ENCODE measurements at regions not wholly inside any gene's neighbourhood (a gene's known extent, or its start where the extent isn't known, plus 50 kb on each side); places are given as distances from the start of the nearest gene placed in this dataset.
"Not testable (repeated sequence)": the region's sequence is repeated elsewhere in the genome, so short reads cannot be mapped to it uniquely, and the experiment has no call there.

DNA sequence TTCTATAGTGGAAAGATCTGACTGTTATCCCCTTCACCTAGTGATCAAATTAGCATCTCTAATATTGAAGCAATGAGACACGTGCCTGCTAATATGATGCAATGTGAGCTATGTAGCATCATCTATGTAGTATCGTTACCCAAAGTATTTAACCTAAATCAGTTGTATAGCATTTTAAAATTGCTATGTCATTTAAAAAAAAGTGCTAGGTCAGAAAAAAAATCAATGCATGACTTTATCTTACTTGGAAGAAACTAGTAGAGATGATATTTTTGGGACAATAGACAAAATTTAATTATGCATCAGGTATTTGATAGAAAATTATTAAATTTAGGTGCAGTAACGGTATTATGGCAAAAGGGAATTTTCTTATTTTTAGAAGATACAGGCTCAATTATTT is 157.3 kb downstream of the CCDC71L start (continued):
- TF ChIP-seq, protein P1, sequence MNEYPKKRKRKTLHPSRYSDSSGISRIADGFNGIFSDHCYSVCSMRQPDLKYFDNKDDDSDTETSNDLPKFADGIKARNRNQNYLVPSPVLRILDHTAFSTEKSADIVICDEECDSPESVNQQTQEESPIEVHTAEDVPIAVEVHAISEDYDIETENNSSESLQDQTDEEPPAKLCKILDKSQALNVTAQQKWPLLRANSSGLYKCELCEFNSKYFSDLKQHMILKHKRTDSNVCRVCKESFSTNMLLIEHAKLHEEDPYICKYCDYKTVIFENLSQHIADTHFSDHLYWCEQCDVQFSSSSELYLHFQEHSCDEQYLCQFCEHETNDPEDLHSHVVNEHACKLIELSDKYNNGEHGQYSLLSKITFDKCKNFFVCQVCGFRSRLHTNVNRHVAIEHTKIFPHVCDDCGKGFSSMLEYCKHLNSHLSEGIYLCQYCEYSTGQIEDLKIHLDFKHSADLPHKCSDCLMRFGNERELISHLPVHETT (tag by site-specific recombination; IDR thresholded peaks at IDR 0.05), result no peak
- no peak for TF ChIP-seq MEIS1 (CRISPR knock-in tag; IDR thresholded peaks at IDR 0.05; ENCODE audit: borderline replicate concordance)

DNA sequence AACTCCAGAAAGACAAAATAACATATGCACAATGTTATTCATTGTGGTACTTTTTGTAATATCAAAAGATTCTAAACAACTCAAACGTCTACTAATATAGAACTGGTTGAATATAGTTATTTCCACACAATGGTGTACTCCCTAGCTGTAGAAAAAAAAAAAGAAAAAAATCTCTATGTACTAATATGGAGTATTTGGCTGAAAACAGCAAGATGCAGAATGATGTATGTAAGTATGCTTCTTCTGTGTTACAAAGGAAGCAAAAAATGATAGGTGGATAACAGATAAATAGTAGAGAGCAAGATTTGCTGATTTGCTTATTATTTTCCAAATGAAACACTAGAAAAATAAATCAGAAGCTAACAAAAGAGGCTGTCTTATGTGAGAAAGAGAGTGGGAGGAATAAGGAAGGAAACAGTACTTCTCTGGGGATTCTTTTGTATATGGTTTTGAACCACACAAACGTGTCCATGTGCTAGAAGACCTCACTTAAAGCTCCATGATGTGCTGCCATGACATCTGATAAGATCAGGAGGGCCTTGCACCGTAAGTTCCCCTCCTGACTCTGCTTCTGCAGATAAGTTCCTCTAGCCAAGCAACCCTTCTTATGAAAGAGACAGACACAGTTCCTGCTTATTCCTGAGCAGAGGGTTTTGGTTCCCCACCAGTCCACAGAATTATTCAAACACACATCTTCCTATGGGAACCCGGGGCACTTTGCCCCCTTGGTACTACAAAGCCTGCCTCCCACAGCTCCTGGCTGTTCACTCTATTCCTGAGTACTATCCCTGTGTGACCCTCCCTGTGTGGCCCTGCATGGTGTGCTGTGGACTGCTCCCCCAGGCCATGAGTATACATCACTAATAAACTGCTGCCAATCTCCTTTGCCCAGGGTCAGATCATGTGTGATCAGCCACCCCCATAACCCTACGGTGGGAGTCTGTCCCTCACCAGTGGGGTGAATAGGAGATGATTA is 159.1 kb downstream of the CCDC71L start:
- Histone ChIP-seq H3K4me3 (ENCODE audit: low read depth, low read length) (no peak overlapping the region), H3K4me1 (ENCODE audit: control insufficient read depth, insufficient read depth, low read length) (no peaks in the 10 kb centered on the region), H3K27ac (ENCODE audit: extremely low read depth, low read depth, low read length) (no peak overlapping the region), H3K36me3 (ENCODE audit: control insufficient read depth in 2 of 2, insufficient read depth in 1 of 2, low read length in 2 of 2) (no peaks in the 10 kb centered on the region), H3K9me3 (ENCODE audit: control insufficient read depth, insufficient read depth, low read depth, low read length) (no peaks in the 10 kb centered on the region)
- ChIA-PET CTCF (interaction anchor here (0.7 kb wide), 1 partner anchor 44 kb away, joined by 3 read pairs; no protein-coding TSS in a partner anchor), POLR2A (no interaction called here)
- TF ChIP-seq GLIS1 (tag by site-specific recombination; IDR thresholded peaks at IDR 0.05), result peak; percentile 56
- no peak for TF ChIP-seq ZBTB20 (tag by site-specific recombination; IDR thresholded peaks at IDR 0.05)

DNA sequence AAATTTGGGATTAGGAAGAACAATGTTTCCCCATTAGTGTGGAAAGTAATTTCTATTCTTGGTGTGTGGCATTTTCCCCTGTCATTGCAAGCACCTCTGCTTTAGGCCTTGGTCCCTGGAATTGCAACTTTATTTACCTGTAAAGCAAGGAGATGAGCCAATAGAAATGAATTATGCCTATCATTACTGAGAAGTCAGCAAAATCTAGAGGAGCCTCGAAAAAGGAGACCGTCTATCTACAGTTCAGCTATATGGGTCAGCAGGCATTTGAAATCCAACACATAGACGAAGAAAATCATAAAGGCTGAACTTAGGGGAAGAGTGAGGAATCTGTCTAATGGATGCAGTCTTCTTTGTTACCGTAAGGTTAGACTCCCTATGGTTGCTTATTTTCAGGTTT is 161.1 kb downstream of the CCDC71L start:
- ChIA-PET CTCF (no interaction called here), POLR2A (no interaction called here)
- Histone ChIP-seq H3K36me3 (ENCODE audit: control insufficient read depth in 2 of 2, insufficient read depth in 1 of 2, low read length in 2 of 2) (no peaks in the 10 kb centered on the region), H3K4me1 (ENCODE audit: control insufficient read depth, insufficient read depth, low read length) (no peaks in the 10 kb centered on the region), H3K4me3 (ENCODE audit: low read depth, low read length) (no peak overlapping the region), H3K9me3 (ENCODE audit: control insufficient read depth, insufficient read depth, low read depth, low read length) (no peaks in the 10 kb centered on the region), H3K27ac (ENCODE audit: extremely low read depth, low read depth, low read length) (no peak overlapping the region)
- TF ChIP-seq ZNF600 (tag by site-specific recombination; IDR thresholded peaks at IDR 0.05) (no peak), ZNF596 (tag by site-specific recombination; IDR thresholded peaks at IDR 0.05) (no peak), ZNF324 (tag by site-specific recombination; IDR thresholded peaks at IDR 0.05) (no peak), SP2 (tag by site-specific recombination; IDR thresholded peaks at IDR 0.05) (no peak), ZNF174 (tag by site-specific recombination; IDR thresholded peaks at IDR 0.05) (no peak)

DNA sequence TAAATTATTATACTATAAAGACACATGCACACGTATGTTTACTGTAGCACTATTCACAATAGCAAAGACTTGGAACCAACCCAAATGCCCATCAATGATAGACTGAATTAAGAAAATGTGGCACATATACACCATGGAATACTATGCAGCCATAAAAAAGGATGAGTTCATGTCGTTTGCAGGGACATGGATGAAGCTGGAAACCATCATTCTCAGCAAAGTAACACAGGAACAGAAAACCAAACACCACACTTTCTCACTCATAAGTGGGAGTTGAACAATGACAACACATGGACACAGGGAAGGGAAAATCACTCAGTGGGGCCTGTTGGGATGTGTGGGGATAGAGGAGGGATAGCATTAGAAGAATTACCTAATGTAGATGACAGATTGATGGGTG is 163.0 kb downstream of the CCDC71L start:
- H3K4me1 ChIP-seq (ENCODE audit: control insufficient read depth, insufficient read depth, low read length); H3K27ac ChIP-seq (ENCODE audit: extremely low read depth, low read depth, low read length); CTCF ChIA-PET; POLR2A ChIA-PET; H3K36me3 ChIP-seq (ENCODE audit: control insufficient read depth in 2 of 2, insufficient read depth in 1 of 2, low read length in 2 of 2); H3K9me3 ChIP-seq (ENCODE audit: control insufficient read depth, insufficient read depth, low read depth, low read length); H3K4me3 ChIP-seq (ENCODE audit: low read depth, low read length): not testable (repeated sequence)
- 0 out of 2 replicates have a peak, but pooled peaks have one; percentile 12 for TF ChIP-seq ZNF146 (tag by site-specific recombination; IDR thresholded peaks at IDR 0.05)

DNA sequence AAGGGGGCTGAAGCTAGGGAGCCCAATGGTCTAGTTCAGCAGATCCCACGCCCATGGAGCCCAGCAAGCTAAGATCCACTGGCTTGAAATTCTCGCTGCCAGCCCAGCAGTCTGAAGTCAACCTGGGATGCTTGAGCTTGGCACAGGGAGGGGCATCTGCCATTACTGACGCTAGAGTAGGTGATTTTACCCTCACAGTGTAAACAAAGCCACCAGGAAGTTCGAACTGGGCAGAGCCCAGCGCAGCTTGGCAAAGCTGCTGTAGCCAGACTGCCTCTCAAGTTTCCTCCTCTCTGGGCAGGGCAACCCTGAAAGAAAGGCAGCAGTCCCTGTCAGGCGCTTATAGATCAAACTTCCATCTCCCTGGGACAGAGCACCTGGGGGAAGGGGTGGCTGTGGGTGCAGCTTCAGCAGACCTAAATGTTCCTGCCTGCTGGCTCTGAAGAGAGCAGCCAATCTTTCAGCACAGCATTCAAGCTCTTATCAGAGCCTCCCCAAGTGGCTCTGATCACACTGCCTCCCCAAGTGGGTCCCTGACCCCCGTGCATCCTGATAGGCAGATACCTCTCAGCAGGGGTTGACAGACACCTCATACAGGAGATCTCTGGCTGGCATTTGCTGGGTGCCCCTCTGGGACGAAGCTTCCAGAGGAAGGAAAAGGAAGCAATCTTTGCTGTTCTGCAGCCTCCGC is 167.8 kb downstream of the CCDC71L start:
- ChIA-PET CTCF (interaction anchor here (0.6 to 0.7 kb wide), 2 partner anchors 433 to 728 kb away, joined by 3 to 4 read pairs; no protein-coding TSS in a partner anchor), POLR2A (no interaction called here)
- Histone ChIP-seq H3K4me3 (ENCODE audit: low read depth, low read length) (no peak overlapping the region), H3K9me3 (ENCODE audit: control insufficient read depth, insufficient read depth, low read depth, low read length) (no peaks in the 10 kb centered on the region), H3K4me1 (ENCODE audit: control insufficient read depth, insufficient read depth, low read length) (no peaks in the 10 kb centered on the region), H3K36me3 (ENCODE audit: control insufficient read depth in 2 of 2, insufficient read depth in 1 of 2, low read length in 2 of 2) (no peaks in the 10 kb centered on the region), H3K27ac (ENCODE audit: extremely low read depth, low read depth, low read length) (no peak overlapping the region)
- TF ChIP-seq ZNF544 (tag by site-specific recombination; IDR thresholded peaks at IDR 0.05) (no peak), ZNF624 (tag by site-specific recombination; IDR thresholded peaks at IDR 0.05) (no peak), ZNF24 (tag by site-specific recombination; IDR thresholded peaks at IDR 0.05) (no peak), ZBTB7A (tag by site-specific recombination; IDR thresholded peaks at IDR 0.05; ENCODE audit: low read depth) (no peak), ZNF211 (tag by site-specific recombination; IDR thresholded peaks at IDR 0.05; ENCODE audit: low read depth) (no peak), ZNF626 (tag by site-specific recombination; IDR thresholded peaks at IDR 0.05) (no peak), ZNF221 (tag by site-specific recombination; IDR thresholded peaks at IDR 0.05; ENCODE audit: borderline replicate concordance) (no peak), HOXC10 (CRISPR knock-in tag; IDR thresholded peaks at IDR 0.05) (no peak), SCRT2 (tag by site-specific recombination; IDR thresholded peaks at IDR 0.05) (no peak), ZNF350 (tag by site-specific recombination; IDR thresholded peaks at IDR 0.05) (no peak), ZNF548 (tag by site-specific recombination; IDR thresholded peaks at IDR 0.05) (no peak), ZNF785 (tag by site-specific recombination; IDR thresholded peaks at IDR 0.05) (no peak), ZNF311 (tag by site-specific recombination; IDR thresholded peaks at IDR 0.05; ENCODE audit: borderline replicate concordance) (no peak), ZNF837 (tag by site-specific recombination; IDR thresholded peaks at IDR 0.05) (no peak)
- TF ChIP-seq, protein P2, sequence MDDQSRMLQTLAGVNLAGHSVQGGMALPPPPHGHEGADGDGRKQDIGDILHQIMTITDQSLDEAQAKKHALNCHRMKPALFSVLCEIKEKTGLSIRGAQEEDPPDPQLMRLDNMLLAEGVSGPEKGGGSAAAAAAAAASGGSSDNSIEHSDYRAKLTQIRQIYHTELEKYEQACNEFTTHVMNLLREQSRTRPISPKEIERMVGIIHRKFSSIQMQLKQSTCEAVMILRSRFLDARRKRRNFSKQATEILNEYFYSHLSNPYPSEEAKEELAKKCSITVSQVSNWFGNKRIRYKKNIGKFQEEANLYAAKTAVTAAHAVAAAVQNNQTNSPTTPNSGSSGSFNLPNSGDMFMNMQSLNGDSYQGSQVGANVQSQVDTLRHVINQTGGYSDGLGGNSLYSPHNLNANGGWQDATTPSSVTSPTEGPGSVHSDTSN (CRISPR knock-in tag; IDR thresholded peaks at IDR 0.05), result no peak
